HepG2 (cell line): ENCODE measurements at regions not wholly inside any gene's neighbourhood (a gene's known extent, or its start where the extent isn't known, plus 50 kb on each side); places are given as distances from the start of the nearest gene placed in this dataset.

ENCODE experiments used
- ATAC-seq: fragments of 200-7000 bp; cut with Tn5 transposase; 3 replicates; pipeline ENCODE4 v1.9.1; 2020; ENCODE audit warnings: mild to moderate bottlenecking, moderate library complexity
- BruUV-seq: library from RNA; stranded (reverse); fragments of 400-500 nt; replicated peaks from 2 replicates; lab custom pipeline; 2021; lab: Mats Ljungman, UMichigan
- CTCF ChIA-PET: fragments of 300-600 bp; formaldehyde crosslinking; extraction: SDS; loops from one replicate; lab custom pipeline; 2021; ENCODE audit warnings: low total read pairs, inconsistent platforms, low intra/inter-chr PET ratio; lab: Yijun Ruan, JAX
- POLR2A ChIA-PET: fragments of 350-600 bp; sonication (Branson Sonifier 250); formaldehyde crosslinking; loops from one replicate; lab custom pipeline; 2020; ENCODE audit warnings: antibody characterized with exemption, inconsistent platforms; lab: Yijun Ruan, JAX
- DNase-seq: peaks from one replicate; pipeline ENCODE4 v3.0.0-alpha.2; 2015; ENCODE audit warnings: low spot score
- FAIRE-seq: peaks from 3 replicates; lab custom pipeline; 2011; peaks lifted over from hg19 to GRCh38; lab: Jason Lieb, UNC
- H2AFZ ChIP-seq: one replicate; pipeline ENCODE4 v1.6.1; 2011; ENCODE audit warnings: low read length, inconsistent platforms
- H3K27ac ChIP-seq: fragments of 300-600 bp; 3 replicates; pipeline ENCODE4 v1.8.0; 2011; ENCODE audit warnings: mixed run types, mild to moderate bottlenecking, mixed read lengths, low read length, inconsistent platforms; ENCODE audit not compliant: insufficient read depth; ENCODE audit errors: extremely low read length
- H3K27me3 ChIP-seq, 2 experiments: fragments of 200-600 bp in 1 of 2; 2 replicates in 1 of 2; 3 replicates in 1 of 2; pipeline versions ENCODE4 v1.6.0 to v1.8.0; 2011; ENCODE audit warnings: low read length in 2 of 2, mild to moderate bottlenecking in 2 of 2, moderate library complexity in 2 of 2, inconsistent platforms in 1 of 2; ENCODE audit not compliant: insufficient read depth in 2 of 2, control insufficient read depth in 1 of 2
- H3K36me3 ChIP-seq, 2 experiments: fragments of 200-600 bp in 1 of 2; replicated peaks in 1 of 2; 2 replicates in 1 of 2; 3 replicates in 1 of 2; pipeline versions ENCODE4 v1.5.1 to v1.8.0; 2011; ENCODE audit warnings: low read length in 2 of 2, inconsistent platforms in 1 of 2; ENCODE audit not compliant: insufficient read depth in 2 of 2, control insufficient read depth in 1 of 2
- H3K4me1 ChIP-seq: 2 replicates; pipeline ENCODE4 v1.5.1; 2012; ENCODE audit warnings: low read length, inconsistent platforms; ENCODE audit not compliant: insufficient read depth
- H3K4me2 ChIP-seq: 2 replicates; pipeline ENCODE4 v1.6.0; 2011; ENCODE audit warnings: low read depth, low read length, inconsistent platforms
- H3K4me3 ChIP-seq, 3 experiments: fragments of 200-600 bp in 1 of 3; sonication (generic), shearing (Covaris generic) in 1 of 3; replicated peaks in 1 of 3; 2 replicates each; pipeline ENCODE4 v1.5.1; 2011 to 2016; ENCODE audit warnings: low read length in 3 of 3, inconsistent platforms in 2 of 3, low read depth in 2 of 3, mild to moderate bottlenecking in 2 of 3, control low read depth in 1 of 3, mixed read lengths in 1 of 3; ENCODE audit not compliant: insufficient read depth in 1 of 3
- H3K79me2 ChIP-seq: one replicate; pipeline ENCODE4 v1.6.1; 2011; ENCODE audit warnings: low read length, inconsistent platforms; ENCODE audit not compliant: insufficient read depth
- H3K9ac ChIP-seq: 2 replicates; pipeline ENCODE4 v1.6.0; 2011; ENCODE audit warnings: mild to moderate bottlenecking, low read depth, low read length, inconsistent platforms; ENCODE audit not compliant: insufficient read depth
- H3K9me3 ChIP-seq: 2 replicates; pipeline ENCODE4 v1.5.1; 2012; ENCODE audit warnings: mild to moderate bottlenecking, low read length
- H4K20me1 ChIP-seq: 2 replicates; pipeline ENCODE4 v1.6.0; 2011; ENCODE audit warnings: inconsistent platforms, mild to moderate bottlenecking, low read length, moderate library complexity; ENCODE audit not compliant: insufficient read depth
- ARID5B ChIP-seq: IDR thresholded peaks from 2 replicates; pipeline ENCODE4 v1.4.0; 2020; ENCODE audit warnings: mild to moderate bottlenecking, missing genetic modification reagents
- ATF6 ChIP-seq: sonication (generic); formaldehyde crosslinking; conservative IDR thresholded peaks from 2 replicates; pipeline ENCODE4 v1.4.0; 2020; ENCODE audit warnings: missing genetic modification reagents
- CSRNP2 ChIP-seq: sonication (generic); formaldehyde crosslinking; conservative IDR thresholded peaks from 2 replicates; pipeline ENCODE4 v1.8.0; 2022; ENCODE audit warnings: low read depth, missing genetic modification reagents
- MTA1 ChIP-seq: sonication (generic); formaldehyde crosslinking; IDR thresholded peaks from 2 replicates; pipeline ENCODE4 v1.4.0; 2020; ENCODE audit warnings: missing genetic modification reagents, mild to moderate bottlenecking, borderline replicate concordance
- PLSCR1 ChIP-seq: sonication (generic); formaldehyde crosslinking; IDR thresholded peaks from 2 replicates; pipeline ENCODE4 v1.5.0; 2020; ENCODE audit warnings: missing genetic modification reagents, mild to moderate bottlenecking, borderline replicate concordance
- REPIN1 ChIP-seq: sonication (generic); formaldehyde crosslinking; IDR thresholded peaks from 2 replicates; pipeline ENCODE4 v1.8.0; 2022; ENCODE audit warnings: missing genetic modification reagents, low read depth, mild to moderate bottlenecking, borderline replicate concordance
- REST ChIP-seq, 2 experiments: IDR thresholded peaks; 2 replicates each; pipeline ENCODE4 v1.6.1; 2011 to 2012; ENCODE audit warnings: low read length in 2 of 2, borderline replicate concordance in 1 of 2, low read depth in 1 of 2, mild to moderate bottlenecking in 1 of 2, moderate library complexity in 1 of 2
- SRSF1 ChIP-seq: fragments of 200-400 bp; formaldehyde crosslinking; optimal IDR thresholded peaks from 2 replicates; pipeline ENCODE3; 2017; ENCODE audit warnings: mild to moderate bottlenecking, low read depth, low read length, moderate library complexity
- ZNF354B ChIP-seq: sonication (generic); formaldehyde crosslinking; IDR thresholded peaks from 2 replicates; pipeline ENCODE4 v1.8.0; 2022; ENCODE audit warnings: mild to moderate bottlenecking, missing genetic modification reagents
- ZNF691 ChIP-seq: sonication (generic); formaldehyde crosslinking; IDR thresholded peaks from 2 replicates; pipeline ENCODE4 v1.4.0; 2020; ENCODE audit warnings: missing genetic modification reagents, low read depth, mild to moderate bottlenecking, borderline replicate concordance
- WGBS: methylation state at CpG from one replicate; pipeline ENCODE4 v1.1.6; 2017; ENCODE audit warnings: low lambda C conversion rate; 5-methylcytosine and 5-hydroxymethylcytosine counted together
- in situ Hi-C: cut with HindIII; loops from 2 replicates; pipeline ENCODE4 v1.10.0; 2017; ENCODE audit warnings: low pct_unique_long_range_greater_than_20kb; ENCODE audit not compliant: extremely low pct_ligation_motif_present
- intact Hi-C: fragments of 100-400 bp; cut with micrococcal nuclease; formaldehyde crosslinking; loops from one replicate; pipeline ENCODE4 v1.10.0; 2022; ENCODE audit not compliant: unreplicated experiment

GRCh38 chr18:67644226-67644625 lies 127.7 kb upstream of the DSEL start:
- H3K79me2 ChIP-seq, result no peaks in the 10 kb centered on the region
- CTCF ChIA-PET, result no interaction called here
- no peaks in the 10 kb centered on the region for H3K36me3 ChIP-seq
- no peak overlapping the region for H2AFZ ChIP-seq
- 0% methylated on average over 2 of the region's 2 CpGs for WGBS
- no peak for DNase-seq
- no peaks in the 10 kb centered on the region for H3K4me1 ChIP-seq
- no peaks in the 10 kb centered on the region for H4K20me1 ChIP-seq
- in situ Hi-C loops, result no loop called here
- H3K9ac ChIP-seq, result no peak overlapping the region
- TF ChIP-seq ZNF354B (CRISPR knock-in tag) (no peak), ZNF691 (CRISPR knock-in tag) (no peak), PLSCR1 (no peak), REST (IDR thresholded peaks at IDR 0.05; ENCODE audit: borderline replicate concordance in 1 of 2, low read depth in 1 of 2, low read length in 2 of 2) (no peak), REPIN1 (CRISPR knock-in tag) (no peak), CSRNP2 (CRISPR knock-in tag) (no peak), ARID5B (CRISPR knock-in tag) (no peak), MTA1 (CRISPR knock-in tag) (no peak), ATF6 (CRISPR knock-in tag) (no peak), SRSF1 (no peak)
- TF ChIP-seq, all 625 proteins: peak for 0
- H3K27me3 ChIP-seq, result no peaks in the 10 kb centered on the region
- FAIRE-seq (no peak), ATAC-seq (no peak)
- H3K4me2 ChIP-seq, result no peak overlapping the region
- POLR2A ChIA-PET, result no interaction called here
- no TSS peak for BruUV-seq
- no peak overlapping the region for H3K4me3 ChIP-seq
- no peaks in the 10 kb centered on the region for H3K9me3 ChIP-seq
- intact Hi-C loops, result no loop called here
- no peak overlapping the region for H3K27ac ChIP-seq
